ENCODE measurements at regions not wholly inside any gene's neighbourhood (a gene's known extent, or its start where the extent isn't known, plus 50 kb on each side); places are given as distances from the start of the nearest gene placed in this dataset.

- DNase-seq (ENCODE audit: low read depth, low spot score): no peak
Observed at GRCh38 chr2:120953066-120953756, 217.5 kb downstream of the GLI2 start.

DNA sequence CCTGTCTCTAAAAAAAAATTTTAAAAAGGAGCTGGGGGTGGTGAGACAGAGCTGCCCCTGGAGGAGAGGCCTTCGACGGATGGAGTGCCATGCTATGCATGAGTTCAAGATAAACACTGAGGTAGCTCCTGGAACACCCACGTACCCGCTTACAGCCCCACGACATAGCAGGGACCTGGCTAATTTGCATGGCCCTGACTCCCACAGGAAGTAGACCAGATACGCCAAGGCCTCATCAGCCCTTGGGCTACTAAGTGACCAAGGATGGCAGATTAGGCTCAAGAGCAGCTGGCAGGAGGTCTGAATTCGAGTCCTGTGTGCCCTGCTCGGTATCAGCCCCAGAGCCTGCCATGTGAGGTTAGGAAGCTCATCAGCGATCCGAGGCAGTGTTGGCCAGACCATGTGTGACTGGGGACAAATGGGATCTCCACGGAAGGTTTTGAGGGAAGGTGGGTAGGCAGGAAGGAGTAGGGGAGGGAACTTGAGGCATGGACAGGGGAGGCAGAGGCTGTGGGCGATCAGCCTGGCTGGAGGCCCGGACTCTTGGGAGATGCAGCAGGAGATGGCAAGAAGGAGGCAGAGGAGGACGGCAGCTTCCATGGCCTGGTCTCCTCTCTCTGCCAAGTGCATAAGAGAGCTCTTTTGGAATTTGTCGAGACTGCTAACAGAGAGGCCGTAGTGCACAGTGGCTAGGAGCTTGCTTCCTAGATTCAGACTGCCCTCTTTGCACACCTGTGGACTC is 218.3 kb downstream of the GLI2 start:
- no peak for DNase-seq (ENCODE audit: low read depth, low spot score)

- no peak for DNase-seq (ENCODE audit: low read depth, low spot score)
Observed at GRCh38 chr2:120954939-120955338, 219.3 kb downstream of the GLI2 start.

GRCh38 chr2:120955427-120955826 is 219.8 kb downstream of the GLI2 start:
- DNase-seq (ENCODE audit: low read depth, low spot score): no peak

DNA sequence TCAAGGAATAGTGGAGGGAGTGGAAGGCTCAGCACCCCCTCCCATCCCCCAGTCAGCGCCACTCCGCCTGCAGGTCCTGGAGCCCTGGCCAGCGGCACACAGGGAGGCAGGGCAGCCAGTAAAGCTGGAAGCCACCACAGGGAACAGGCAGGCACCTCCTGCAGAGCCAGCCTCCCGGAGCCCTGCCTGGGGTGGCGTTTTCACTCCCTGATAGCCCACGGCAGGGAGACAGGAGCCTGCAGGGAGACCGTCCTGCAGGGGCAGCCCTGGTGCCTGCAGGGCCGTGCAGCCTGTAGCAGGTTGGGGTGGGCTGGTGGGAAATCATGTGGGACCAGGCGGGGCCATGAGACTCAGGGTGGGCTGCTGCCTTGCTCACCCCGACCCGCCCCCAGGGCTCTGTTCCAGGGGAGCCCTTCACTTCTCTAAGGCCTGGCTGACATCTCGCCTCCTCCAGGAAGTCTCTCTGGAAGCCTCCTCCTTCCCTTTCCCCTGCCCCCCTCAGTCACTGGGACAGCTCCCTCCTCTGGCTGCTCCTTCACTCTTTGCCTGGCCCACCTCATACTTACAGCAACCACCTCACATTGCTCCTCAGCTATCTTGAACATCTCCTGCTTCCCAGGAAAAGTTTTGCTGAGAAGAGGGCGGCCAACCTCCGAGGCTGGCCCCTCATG is 221.0 kb downstream of the GLI2 start:
- DNase-seq (ENCODE audit: low read depth, low spot score): no peak

GRCh38 chr2:120957905-120958304 is 222.2 kb downstream of the GLI2 start:
- no peak for DNase-seq (ENCODE audit: low read depth, low spot score)

- no peak for DNase-seq (ENCODE audit: low read depth, low spot score)
Observed at GRCh38 chr2:120958623-120959366, 223.1 kb downstream of the GLI2 start.

DNA sequence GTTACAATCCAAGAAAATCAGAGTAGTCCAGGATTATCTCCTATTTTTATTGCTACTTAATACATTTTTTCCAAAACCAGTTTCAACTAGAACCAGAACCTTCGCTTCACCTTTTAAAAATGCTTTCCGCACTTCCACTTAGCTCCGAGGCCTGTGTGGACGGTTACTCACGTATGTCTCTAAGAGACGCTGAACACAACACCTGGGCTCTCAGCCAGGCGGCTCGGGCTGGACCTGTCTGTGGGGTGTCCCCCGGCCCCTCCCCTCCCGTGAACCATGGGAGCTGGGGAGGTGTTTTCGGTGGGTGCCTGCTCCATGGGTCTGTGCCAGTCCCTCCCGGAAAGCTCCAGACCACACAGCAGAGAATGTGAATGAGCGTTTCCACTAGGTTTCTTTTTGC is 223.8 kb downstream of the GLI2 start:
- DNase-seq (ENCODE audit: low read depth, low spot score): no peak

GRCh38 chr2:120960770-120961366 is 225.2 kb downstream of the GLI2 start:
- DNase-seq (ENCODE audit: low read depth, low spot score): no peak

DNA sequence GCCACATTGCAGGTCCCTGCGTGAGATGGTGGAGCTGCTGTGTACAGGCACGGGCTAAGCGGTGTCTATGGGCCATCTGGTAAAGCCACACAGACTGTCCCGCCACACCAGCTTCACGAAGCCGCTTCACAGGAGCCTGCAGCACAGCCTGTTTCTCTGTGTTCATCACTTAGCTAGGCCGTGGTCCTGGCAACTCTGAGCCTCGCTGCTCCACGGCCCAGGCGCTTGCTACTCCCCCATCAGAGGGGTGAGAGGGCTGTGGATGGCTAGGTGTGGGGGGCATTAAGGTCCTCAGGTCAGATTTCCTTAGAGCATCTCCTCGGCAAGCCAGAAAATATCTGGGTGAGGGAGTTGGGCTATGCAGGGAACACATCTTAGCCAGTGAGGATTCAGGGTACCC is 225.7 kb downstream of the GLI2 start:
- DNase-seq (ENCODE audit: low read depth, low spot score): no peak

DNA sequence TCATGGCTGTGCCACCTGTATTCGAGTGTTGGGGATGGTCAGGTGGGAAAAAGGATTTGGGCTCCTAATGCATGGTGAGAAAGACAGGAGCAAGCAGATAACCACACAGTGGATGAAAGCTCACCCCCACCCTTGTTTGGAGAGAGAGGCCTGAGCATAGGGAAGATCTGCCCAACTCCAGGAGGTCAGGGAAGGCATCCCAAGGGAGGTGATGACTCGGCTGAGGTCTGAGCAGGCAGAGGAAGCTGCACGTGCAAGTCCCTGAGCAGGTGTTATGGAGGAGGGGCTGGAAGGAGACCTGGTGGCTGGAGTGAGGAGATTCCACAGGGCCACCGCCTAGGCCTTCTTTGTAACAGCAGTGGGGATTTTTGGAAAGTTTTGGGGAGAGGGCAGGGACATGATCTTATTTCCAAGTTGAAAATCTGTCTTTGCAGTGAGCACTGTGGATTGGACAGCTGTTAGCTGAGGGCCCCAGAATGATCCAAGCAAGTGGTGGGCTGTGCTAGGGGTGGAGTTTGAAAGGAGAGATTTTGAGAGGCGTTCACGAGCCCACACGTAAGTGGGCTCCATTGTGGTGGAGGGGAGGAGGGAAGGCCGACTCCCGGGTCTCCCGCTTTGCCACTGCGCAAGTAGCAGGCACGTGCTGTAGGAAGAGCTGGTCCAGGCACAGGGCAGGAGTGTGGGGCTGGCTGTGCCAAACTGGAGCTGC is 228.5 kb downstream of the GLI2 start:
- DNase-seq (ENCODE audit: low read depth, low spot score): no peak

DNA sequence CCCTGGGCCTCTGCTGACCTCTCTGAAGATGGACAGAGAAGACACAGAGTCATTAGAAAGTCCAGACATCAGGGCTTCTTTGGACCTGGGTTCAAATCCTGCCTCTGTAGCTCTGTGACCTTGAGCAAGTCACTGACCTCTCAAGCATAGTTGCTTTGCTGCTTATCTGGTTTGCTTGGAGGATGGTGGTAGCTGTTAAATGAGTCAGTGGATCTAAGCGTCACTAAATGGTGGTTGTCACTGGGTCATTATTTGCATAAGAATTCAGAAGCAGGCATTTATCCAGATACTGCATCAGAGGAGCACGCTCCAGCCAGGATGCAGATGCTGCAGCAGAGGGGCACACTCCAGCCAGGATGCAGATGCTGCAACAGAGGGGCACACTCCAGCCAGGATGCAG is 229.2 kb downstream of the GLI2 start:
- DNase-seq (ENCODE audit: low read depth, low spot score): no peak

DNA sequence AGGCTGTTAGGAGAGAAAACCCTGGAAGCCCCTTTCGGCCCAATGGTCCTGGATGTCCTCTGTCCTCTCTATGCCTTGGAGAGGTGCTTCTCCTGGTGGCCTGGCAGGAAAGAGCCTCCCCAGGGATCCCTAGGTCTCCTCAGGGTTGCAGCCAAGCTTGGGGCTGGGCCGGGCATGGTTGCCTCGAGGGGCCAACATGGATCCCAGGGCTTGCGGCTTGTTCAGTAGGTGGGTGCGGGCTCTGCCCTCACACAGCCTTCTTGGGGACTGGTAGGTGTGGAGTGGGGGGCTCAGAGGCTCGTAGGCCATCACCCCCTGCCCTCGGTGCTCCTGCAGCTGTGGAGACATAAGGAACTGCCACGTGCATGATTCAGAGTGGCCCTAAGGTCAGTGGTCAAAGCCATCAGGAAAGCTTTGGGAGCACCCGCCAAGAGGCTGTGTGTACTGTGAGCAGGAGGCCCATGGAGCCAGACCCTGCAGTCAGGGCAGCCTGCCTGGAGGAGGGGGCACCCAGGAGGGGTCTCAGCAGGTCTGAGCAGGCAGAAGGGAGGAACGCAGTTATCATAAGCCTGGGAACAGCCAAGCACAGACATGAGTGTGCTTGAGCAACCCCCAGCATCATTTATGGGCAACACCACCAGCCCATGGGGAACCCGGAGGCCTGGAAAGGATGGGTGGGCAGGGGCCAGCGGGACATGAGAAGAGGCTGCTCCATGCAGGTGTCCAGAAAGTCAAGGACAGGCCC is 231.0 kb downstream of the GLI2 start:
- DNase-seq (ENCODE audit: low read depth, low spot score): no peak

- DNase-seq (ENCODE audit: low read depth, low spot score): no peak
Observed at GRCh38 chr2:120968307-120969015, 232.8 kb downstream of the GLI2 start.

GRCh38 chr2:120969613-120970355 is 234.1 kb downstream of the GLI2 start:
- no peak for DNase-seq (ENCODE audit: low read depth, low spot score)

GRCh38 chr2:120971866-120972265 is 236.2 kb downstream of the GLI2 start:
- no peak for DNase-seq (ENCODE audit: low read depth, low spot score)

DNA sequence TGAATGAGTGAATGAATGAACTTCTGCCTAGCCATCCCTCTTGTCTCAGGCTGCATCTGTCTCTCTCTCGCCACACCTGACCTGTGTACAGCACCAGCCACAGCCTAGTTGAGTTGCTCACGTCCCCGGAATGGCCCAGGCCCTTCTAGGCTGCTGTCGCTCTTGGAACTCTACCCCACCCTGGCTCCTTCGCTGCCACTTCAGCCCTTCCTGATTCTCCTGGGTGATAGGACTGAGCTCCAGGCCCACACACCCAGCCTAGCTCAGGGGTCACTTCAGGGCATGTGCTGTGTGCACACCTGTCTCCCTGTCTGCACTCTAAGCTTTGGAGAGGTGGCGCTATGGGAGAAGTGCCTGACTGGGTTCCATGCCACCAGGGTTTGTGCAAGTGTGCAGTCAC is 236.6 kb downstream of the GLI2 start:
- no peak for DNase-seq (ENCODE audit: low read depth, low spot score)

GRCh38 chr2:120973196-120973595 is 237.5 kb downstream of the GLI2 start:
- no peak for DNase-seq (ENCODE audit: low read depth, low spot score)

GRCh38 chr2:120974950-120975349 is 239.3 kb downstream of the GLI2 start:
- no peak for DNase-seq (ENCODE audit: low read depth, low spot score)
